ENCODE measurements at regions not wholly inside any gene's neighbourhood (a gene's known extent, or its start where the extent isn't known, plus 50 kb on each side); places are given as distances from the start of the nearest gene placed in this dataset.

- no peaks in the 10 kb centered on the region for H3K4me1 ChIP-seq
- no peak for DNase-seq
- no peak for TF ChIP-seq CTCF (IDR thresholded peaks at IDR 0.05)
- no peak for TF ChIP-seq EP300 (IDR thresholded peaks at IDR 0.05)
- TF ChIP-seq POLR2AphosphoS5 (IDR thresholded peaks at IDR 0.05): no peak
- H3K27ac ChIP-seq: no peak overlapping the region
- H3K4me3 ChIP-seq: no peak overlapping the region
- H3K9me3 ChIP-seq: no peaks in the 10 kb centered on the region
- peaks cover 0 to 75% (median 31%) of the 10 kb centered on the region in 3 donors for H3K27me3 ChIP-seq
- WGBS, 5 donors: 84 to 88% (median 85%) methylated on average over 29 of the region's 29 CpGs
- intact Hi-C loops (cut with DNase I; ENCODE audit: low total_unique reads): no loop called here
- H3K36me3 ChIP-seq: no peaks in the 10 kb centered on the region
Measured at GRCh38 chr13:111511805-111512504, 191.5 kb downstream of the TEX29 start.

DNA sequence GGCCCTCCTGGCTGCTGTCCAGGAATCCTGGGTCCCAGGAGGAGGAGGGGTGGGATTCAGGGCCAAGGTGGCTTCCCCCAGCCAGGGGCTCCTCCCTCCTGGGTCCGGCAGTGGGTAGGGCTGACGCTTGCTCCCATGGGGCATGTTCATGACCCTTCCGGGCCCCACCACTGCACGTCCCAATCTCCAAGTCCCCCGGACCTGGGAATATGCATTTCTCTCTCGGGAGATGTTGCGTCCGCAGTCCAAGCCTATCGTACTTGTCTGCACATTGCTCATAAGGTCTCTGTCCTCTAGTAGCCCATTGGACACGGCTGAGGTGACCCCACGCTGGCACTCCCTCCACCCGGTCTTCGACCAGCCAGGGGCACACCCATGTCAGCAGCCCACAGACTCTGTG, 192.3 kb downstream of the TEX29 start:
- TF ChIP-seq POLR2A (IDR thresholded peaks at IDR 0.05): no peak
- TF ChIP-seq POLR2AphosphoS5 (IDR thresholded peaks at IDR 0.05): no peak
- TF ChIP-seq CTCF (IDR thresholded peaks at IDR 0.05): no peak
- H3K27me3 ChIP-seq: peaks cover 0 to 81% (median 31%) of the 10 kb centered on the region in 3 donors
- no peaks in the 10 kb centered on the region for H3K9me3 ChIP-seq
- no peaks in the 10 kb centered on the region for H3K4me1 ChIP-seq
- H3K27ac ChIP-seq: no peak overlapping the region
- H3K4me3 ChIP-seq: no peak overlapping the region
- H3K36me3 ChIP-seq: no peaks in the 10 kb centered on the region
- intact Hi-C loops (cut with DNase I; ENCODE audit: low total_unique reads): no loop called here
- 78 to 89% (median 80%) methylated on average over 13 of the region's 13 CpGs for WGBS, 5 donors
- DNase-seq: no peak

GRCh38 chr13:111513766-111514609, 193.5 kb downstream of the TEX29 start:
- 76 to 80% (median 78%) methylated on average over 27 to 31 of the region's 31 CpGs for WGBS, 5 donors

GRCh38 chr13:111514610-111515306, 194.3 kb downstream of the TEX29 start:
- H3K36me3 ChIP-seq: no peaks in the 10 kb centered on the region
- H3K9me3 ChIP-seq: no peaks in the 10 kb centered on the region
- TF ChIP-seq EP300 (IDR thresholded peaks at IDR 0.05) (no peak), POLR2AphosphoS5 (IDR thresholded peaks at IDR 0.05) (no peak), CTCF (IDR thresholded peaks at IDR 0.05) (no peak), POLR2A (IDR thresholded peaks at IDR 0.05) (no peak)
- WGBS, 5 donors: 59 to 67% (median 65%) methylated on average over 24 of the region's 24 CpGs
- peaks cover 0 to 74% (median 26%) of the 10 kb centered on the region in 3 donors for H3K27me3 ChIP-seq
- intact Hi-C loops (cut with DNase I; ENCODE audit: low total_unique reads): no loop called here
- no peak for DNase-seq
- H3K4me3 ChIP-seq: no peak overlapping the region
- no peaks in the 10 kb centered on the region for H3K4me1 ChIP-seq
- H3K27ac ChIP-seq: no peak overlapping the region

More at GRCh38 chr13:111513766-111514609, 193.5 kb downstream of the TEX29 start:
- H3K36me3 ChIP-seq: no peaks in the 10 kb centered on the region
- H3K4me1 ChIP-seq: no peaks in the 10 kb centered on the region
- no peak for DNase-seq
- no peak overlapping the region for H3K4me3 ChIP-seq
- no peak overlapping the region for H3K27ac ChIP-seq
- TF ChIP-seq POLR2A (IDR thresholded peaks at IDR 0.05): no peak
- no peak for TF ChIP-seq EP300 (IDR thresholded peaks at IDR 0.05)
- no peaks in the 10 kb centered on the region for H3K9me3 ChIP-seq
- intact Hi-C loops (cut with DNase I; ENCODE audit: low total_unique reads): no loop called here
- peaks cover 0 to 69% (median 26%) of the 10 kb centered on the region in 3 donors for H3K27me3 ChIP-seq

Measured in stomach (tissue), 8 donors.